Thoracic aorta (tissue), 2 donors: ENCODE measurements at regions not wholly inside any gene's neighbourhood (a gene's known extent, or its start where the extent isn't known, plus 50 kb on each side); places are given as distances from the start of the nearest gene placed in this dataset.

ENCODE experiments used
- ATAC-seq: fragments of 150-250 bp; one replicate; pipeline ENCODE4 v1.8.0; 2017; ENCODE audit warnings: low read depth; ENCODE audit not compliant: insufficient number of reproducible peaks, low FRiP score
- DNase-seq: peaks from one replicate; pipeline ENCODE4 v3.0.0-alpha.2; 2020; ENCODE audit warnings: low spot score
- H3K27ac ChIP-seq, 2 donors: fragments of 200-600 bp; sonication (generic); 1 replicate in 1 of 2; 2 replicates in 1 of 2; pipeline ENCODE4 v1.5.1; 2016; ENCODE audit warnings: mild to moderate bottlenecking in 2 of 2, moderate library complexity in 2 of 2
- H3K27me3 ChIP-seq: fragments of 200-600 bp; sonication (generic); replicated peaks from 2 replicates; pipeline ENCODE4 v1.6.0; 2016; ENCODE audit warnings: mild to moderate bottlenecking; ENCODE audit not compliant: insufficient read depth
- H3K36me3 ChIP-seq: fragments of 200-600 bp; sonication (generic); one replicate; pipeline ENCODE4 v1.5.1; 2016
- H3K4me1 ChIP-seq, 2 donors: fragments of 200-600 bp; sonication (generic); 1 replicate in 1 of 2; 2 replicates in 1 of 2; pipeline versions ENCODE4 v1.5.1 to v1.6.0; 2016; ENCODE audit warnings: low read depth in 2 of 2, mild to moderate bottlenecking in 1 of 2; ENCODE audit not compliant: control insufficient read depth in 1 of 2
- H3K4me3 ChIP-seq: fragments of 200-600 bp; sonication (generic); 2 replicates; pipeline ENCODE4 v1.5.1; 2016; ENCODE audit warnings: mild to moderate bottlenecking
- H3K9me3 ChIP-seq: fragments of 200-600 bp; sonication (generic); 2 replicates; pipeline ENCODE4 v1.5.1; 2016
- TF ChIP-seq, protein P1 (sequence below): fragments of 200-600 bp; sonication (generic); IDR thresholded peaks from one replicate; pipeline ENCODE4 v1.5.1; 2019; ENCODE audit warnings: antibody characterized with exemption

DNA sequence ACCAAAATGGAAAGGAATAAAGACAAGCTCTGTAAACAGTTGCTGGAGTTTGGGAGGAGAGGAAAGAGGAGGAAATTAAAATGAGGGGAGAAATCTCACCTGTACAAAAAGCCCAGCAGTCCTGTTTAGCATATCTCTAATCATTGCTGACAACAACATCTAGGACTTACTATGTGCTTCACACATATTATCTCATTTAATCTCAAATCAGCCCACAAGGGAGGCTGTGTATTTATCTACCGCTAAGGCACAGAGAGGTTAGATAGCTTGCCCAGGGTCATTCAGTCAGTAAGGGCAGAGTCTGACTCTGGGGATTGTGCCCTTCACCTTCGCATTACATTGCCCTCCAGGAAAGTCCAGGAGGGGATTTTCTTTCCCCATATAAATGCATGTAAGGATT lies 233.3 kb downstream of the DLEU7 start:
- H3K27ac ChIP-seq, result no peak overlapping the region
- TF ChIP-seq, protein P1, sequence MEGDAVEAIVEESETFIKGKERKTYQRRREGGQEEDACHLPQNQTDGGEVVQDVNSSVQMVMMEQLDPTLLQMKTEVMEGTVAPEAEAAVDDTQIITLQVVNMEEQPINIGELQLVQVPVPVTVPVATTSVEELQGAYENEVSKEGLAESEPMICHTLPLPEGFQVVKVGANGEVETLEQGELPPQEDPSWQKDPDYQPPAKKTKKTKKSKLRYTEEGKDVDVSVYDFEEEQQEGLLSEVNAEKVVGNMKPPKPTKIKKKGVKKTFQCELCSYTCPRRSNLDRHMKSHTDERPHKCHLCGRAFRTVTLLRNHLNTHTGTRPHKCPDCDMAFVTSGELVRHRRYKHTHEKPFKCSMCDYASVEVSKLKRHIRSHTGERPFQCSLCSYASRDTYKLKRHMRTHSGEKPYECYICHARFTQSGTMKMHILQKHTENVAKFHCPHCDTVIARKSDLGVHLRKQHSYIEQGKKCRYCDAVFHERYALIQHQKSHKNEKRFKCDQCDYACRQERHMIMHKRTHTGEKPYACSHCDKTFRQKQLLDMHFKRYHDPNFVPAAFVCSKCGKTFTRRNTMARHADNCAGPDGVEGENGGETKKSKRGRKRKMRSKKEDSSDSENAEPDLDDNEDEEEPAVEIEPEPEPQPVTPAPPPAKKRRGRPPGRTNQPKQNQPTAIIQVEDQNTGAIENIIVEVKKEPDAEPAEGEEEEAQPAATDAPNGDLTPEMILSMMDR, result no peak

DNA sequence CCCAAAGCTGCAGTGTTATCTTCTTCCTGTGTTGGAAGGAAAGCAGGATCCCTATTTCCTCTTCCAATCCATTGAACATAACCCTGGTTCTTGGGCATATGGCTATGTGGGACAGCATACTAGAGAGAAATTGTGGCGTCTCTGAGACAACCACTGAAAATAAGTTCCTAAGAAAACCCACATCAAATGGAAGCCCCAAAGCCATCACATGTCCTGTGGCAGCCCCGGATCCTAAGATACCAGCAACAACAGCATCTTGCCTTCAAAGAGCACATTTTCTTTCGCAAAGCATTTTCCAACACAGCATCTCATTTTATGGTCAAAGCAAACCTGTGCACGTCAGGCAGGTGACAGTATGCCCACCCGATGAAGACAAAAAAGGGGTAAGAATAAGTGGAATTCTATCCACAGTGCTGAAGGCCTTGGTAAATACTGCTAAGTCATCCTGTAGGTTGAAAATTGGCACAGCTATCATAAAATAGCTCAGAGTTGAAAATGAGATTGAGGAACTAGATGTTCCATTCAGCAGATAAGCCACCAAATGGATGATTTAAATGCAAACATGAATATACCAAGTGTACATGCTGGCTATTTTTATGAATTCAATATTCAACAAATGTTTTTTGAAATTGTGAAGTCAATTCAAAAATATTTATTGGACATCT lies 232.2 kb downstream of the DLEU7 start:
- TF ChIP-seq, protein P1, result no peak
- DNase-seq (no peak), ATAC-seq (no peak)
- H3K4me3 ChIP-seq, result no peak overlapping the region
- no peaks in the 10 kb centered on the region for H3K9me3 ChIP-seq
- no peak overlapping the region for H3K27ac ChIP-seq
- H3K4me1 ChIP-seq, result no peaks in the 10 kb centered on the region
- H3K36me3 ChIP-seq, result no peaks in the 10 kb centered on the region
- no peaks in the 10 kb centered on the region for H3K27me3 ChIP-seq

More for the DNA sequence above, 233.3 kb downstream of the DLEU7 start:
- DNase-seq (no peak), ATAC-seq (no peak)
- Histone ChIP-seq H3K27me3 (no peaks in the 10 kb centered on the region), H3K36me3 (no peaks in the 10 kb centered on the region), H3K4me1 (no peaks in the 10 kb centered on the region), H3K9me3 (no peaks in the 10 kb centered on the region), H3K4me3 (no peak overlapping the region)

DNA sequence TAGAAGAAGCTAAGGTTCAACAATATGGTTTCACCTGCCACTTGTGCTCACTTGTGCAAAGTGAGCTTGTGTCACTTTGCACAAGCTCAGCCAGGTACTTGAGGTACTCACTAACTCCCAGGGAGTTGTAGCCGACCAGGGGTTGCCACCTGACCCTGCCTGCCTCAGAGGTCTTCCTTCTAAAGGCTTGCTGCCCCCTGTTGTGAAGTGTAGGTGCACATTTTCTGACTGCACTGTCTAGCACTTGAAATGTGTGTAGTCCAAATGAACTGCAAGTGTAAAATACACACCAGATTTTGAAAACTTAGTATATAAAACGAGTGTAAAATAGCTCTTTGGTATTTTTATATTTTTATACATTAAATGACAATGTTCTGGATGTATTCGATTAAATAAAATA lies 230.8 kb downstream of the DLEU7 start:
- no peak for ATAC-seq
- no peak overlapping the region for H3K27ac ChIP-seq

DNA sequence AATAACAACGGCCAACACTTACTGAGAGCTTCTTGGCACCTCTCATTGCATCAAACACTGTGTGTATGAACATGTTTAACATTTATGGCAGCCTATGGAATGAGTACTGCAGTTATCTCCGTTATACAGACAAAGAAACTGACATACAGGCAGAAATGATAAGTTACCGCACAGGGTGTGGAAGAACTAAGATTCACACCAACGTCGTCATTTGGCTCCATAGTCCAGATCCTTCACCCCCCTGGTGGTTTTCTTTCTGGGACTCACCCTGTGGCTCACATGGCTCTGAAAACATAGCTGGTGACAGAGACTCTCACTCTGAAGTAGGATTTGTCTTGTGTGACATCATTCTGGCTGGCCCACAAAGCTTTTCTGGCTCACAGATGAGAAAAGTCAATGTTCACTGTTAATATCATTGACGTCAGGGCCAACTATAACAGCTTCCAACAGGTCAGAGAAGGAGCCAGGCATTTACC lies 230.1 kb downstream of the DLEU7 start:
- no peaks in the 10 kb centered on the region for H3K36me3 ChIP-seq
- ATAC-seq (no peak), DNase-seq (no peak)
- H3K27ac ChIP-seq, result no peak overlapping the region
- TF ChIP-seq, protein P1, result no peak
- no peaks in the 10 kb centered on the region for H3K4me1 ChIP-seq
- no peaks in the 10 kb centered on the region for H3K27me3 ChIP-seq
- no peaks in the 10 kb centered on the region for H3K9me3 ChIP-seq
- H3K4me3 ChIP-seq, result no peak overlapping the region

More for the DNA sequence above, 230.8 kb downstream of the DLEU7 start:
- H3K27me3 ChIP-seq, result no peaks in the 10 kb centered on the region
- DNase-seq, result no peak
- H3K4me1 ChIP-seq, result no peaks in the 10 kb centered on the region
- no peak overlapping the region for H3K4me3 ChIP-seq
- no peaks in the 10 kb centered on the region for H3K36me3 ChIP-seq
- H3K9me3 ChIP-seq, result no peaks in the 10 kb centered on the region
- TF ChIP-seq, protein P1, result no peak

DNA sequence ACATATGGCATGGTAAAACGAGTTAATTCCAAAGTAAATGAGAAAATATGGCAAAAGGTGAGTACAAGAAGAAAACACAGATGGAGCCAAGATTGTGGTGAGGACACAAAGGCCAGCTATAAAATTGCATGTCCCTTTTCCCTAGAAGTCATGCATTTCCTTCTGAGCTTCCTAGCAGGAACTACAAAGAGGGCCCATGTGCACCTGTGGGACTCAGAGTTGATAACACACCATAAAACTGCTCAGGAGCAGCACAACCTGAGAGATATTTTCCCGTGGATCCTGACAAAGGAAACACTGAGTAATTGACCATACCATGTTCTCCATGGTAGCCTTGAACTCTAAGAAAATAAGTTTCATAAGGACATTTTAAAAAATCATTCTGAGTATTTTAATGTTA lies 228.3 kb downstream of the DLEU7 start:
- Histone ChIP-seq H3K36me3 (no peaks in the 10 kb centered on the region), H3K9me3 (no peaks in the 10 kb centered on the region), H3K27ac (no peak overlapping the region), H3K27me3 (no peaks in the 10 kb centered on the region), H3K4me1 (no peaks in the 10 kb centered on the region), H3K4me3 (no peak overlapping the region)
- TF ChIP-seq, protein P1, result no peak
- no peak for DNase-seq
- no peak for ATAC-seq
